ENCODE measurements at regions not wholly inside any gene's neighbourhood (a gene's known extent, or its start where the extent isn't known, plus 50 kb on each side); places are given as distances from the start of the nearest gene placed in this dataset.
"Not testable (repeated sequence)": the region's sequence is repeated elsewhere in the genome, so short reads cannot be mapped to it uniquely, and the experiment has no call there.

GRCh38 chr5:117624201-117624600, 1049.6 kb upstream of the SEMA6A start:
- no peak for DNase-seq (ENCODE audit: low spot score)

DNA sequence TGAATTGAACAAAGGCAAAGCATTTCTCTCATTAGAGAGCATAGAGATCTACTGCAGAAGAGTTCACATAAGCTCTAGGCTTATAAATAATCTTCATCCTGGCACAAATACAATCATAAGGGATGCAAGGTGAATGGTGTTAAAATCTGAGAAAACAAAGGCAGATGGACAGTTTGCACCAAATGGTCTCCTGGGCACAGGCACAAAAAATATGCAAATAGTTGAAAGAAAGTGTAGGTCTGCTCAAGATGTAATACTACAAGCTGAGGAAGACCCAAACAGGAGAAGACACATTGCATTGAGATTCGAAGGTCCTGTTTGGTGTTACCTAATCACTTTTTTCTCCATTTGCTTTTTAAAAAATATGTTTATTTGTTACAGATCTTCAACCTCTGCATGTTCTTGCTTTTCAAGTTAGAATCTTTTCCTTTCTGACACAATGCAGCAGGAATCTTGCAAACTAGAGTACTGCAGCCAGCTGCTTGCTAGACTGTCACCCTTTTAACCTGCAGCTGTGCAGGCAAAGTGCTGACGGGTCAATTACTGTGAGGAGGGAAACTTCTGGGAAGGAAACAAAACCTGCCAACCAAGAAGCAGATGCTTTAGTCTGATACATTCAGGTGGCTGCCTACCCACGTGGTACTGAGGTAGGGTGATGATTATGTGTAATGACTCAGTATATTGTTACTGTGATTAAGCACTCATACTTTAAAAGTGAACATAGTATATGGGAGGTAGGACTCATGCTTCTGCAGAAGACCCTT, 1048.6 kb upstream of the SEMA6A start:
- DNase-seq (ENCODE audit: low spot score), result peak; percentile 2

GRCh38 chr5:117621921-117622320, 1047.3 kb upstream of the SEMA6A start:
- DNase-seq (ENCODE audit: low spot score), result no peak

GRCh38 chr5:117615226-117615625, 1040.6 kb upstream of the SEMA6A start:
- no peak for DNase-seq (ENCODE audit: low spot score)

GRCh38 chr5:117614408-117614807, 1039.8 kb upstream of the SEMA6A start:
- no peak for DNase-seq (ENCODE audit: low spot score)

- no peak for DNase-seq (ENCODE audit: low spot score)
These were observed 1030.2 kb upstream of the SEMA6A start for GRCh38 chr5:117604845-117605244.

- not testable (repeated sequence) for DNase-seq (ENCODE audit: low spot score)
These were observed 1025.2 kb upstream of the SEMA6A start for GRCh38 chr5:117599811-117600210.

GRCh38 chr5:117594166-117594565, 1019.5 kb upstream of the SEMA6A start:
- DNase-seq (ENCODE audit: low spot score), result no peak

GRCh38 chr5:117590944-117591343, 1016.3 kb upstream of the SEMA6A start:
- peak; percentile 32 for DNase-seq (ENCODE audit: low spot score)

DNA sequence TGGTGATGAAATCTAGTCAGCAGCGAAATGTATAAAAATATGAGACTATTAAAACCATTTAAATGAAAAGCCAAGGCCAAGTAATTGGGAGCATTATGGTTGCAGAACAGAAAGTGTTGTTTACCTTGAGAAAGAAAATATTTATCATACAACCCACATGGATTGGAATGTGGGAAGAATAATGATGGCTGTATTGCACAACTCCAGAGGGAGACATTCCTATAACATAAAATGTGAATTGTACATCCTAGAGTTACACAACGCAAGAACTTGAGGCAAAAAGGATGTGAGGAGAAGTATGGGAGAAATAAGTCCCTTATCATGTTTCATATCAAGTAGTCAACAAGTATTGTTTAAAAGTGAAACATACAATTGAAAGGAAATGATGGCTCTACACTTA, 1014.0 kb upstream of the SEMA6A start:
- DNase-seq (ENCODE audit: low spot score), result no peak

DNA sequence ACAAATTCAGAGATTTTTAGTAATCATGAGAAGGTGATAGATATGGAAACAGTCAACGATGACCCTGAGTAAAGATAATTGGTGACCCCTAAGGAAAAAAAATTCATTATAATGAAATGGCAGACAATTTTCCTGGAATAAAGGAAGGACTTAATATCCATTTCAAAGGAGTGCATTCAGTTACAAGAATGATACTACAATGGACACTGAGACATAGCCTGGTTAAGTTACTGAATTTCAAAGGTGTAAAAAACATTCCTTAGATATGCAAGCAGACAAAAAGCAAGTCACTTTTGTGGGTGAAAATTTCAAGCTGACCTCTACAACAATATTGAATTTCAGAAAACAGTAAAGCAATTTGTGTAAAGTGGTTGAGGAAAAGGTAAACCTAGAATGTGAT, 1012.5 kb upstream of the SEMA6A start:
- no peak for DNase-seq (ENCODE audit: low spot score)

DNA sequence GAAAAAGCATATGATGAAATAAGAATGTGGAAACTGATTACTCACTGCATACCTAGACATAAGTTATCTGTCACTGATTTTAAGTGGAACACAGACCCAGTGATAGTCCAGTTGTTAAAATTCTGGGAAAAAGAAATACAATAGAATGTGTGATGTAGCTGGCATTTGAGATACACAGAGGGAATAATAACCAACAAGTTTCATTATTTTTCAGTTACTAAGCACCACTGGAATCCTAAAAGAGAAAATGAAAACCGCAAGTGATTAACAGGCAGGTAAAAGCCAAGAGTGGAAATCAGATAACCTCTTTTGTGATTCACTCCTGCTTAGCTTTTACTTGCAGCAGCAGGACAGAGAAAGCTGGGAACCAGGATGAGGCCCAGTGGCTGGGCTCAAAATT, 994.0 kb upstream of the SEMA6A start:
- no peak for DNase-seq (ENCODE audit: low spot score)

DNA sequence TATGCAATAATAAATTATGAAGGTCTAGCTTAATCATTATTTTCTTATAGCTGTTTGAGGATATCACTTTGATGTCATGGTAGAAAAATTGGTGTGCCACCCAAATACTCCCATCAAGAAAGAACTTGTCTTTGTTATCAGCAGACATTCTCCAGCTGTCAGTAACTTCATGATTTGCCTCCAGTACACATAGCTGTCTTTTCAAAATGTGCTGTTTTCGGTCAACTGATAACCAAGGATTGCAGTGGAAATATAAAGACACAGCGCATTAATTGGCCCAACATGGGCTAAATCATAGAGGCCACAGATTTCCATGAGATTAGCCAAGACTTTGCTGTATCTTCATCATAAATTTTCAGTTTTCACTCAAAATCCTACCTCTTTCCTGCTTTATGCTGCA, 993.5 kb upstream of the SEMA6A start:
- DNase-seq (ENCODE audit: low spot score), result no peak

DNA sequence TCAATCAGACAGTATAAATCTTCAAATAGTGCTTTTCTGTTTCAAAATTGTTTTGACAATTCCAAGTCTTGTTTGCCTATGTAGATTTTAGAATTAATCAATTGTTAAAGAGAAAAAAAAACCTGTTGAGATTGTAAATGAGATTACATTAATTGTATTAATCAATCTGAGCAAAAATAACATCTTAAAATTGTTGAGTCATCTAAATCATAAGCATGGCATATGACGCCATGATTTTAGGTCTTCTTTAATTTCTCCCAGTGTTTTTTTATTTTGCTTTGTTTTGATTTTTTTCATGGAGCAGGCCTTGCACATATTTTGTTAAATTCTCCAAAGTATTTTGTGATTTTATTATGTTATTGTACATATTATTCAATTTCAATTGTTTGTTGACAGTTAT, 988.0 kb upstream of the SEMA6A start:
- no peak for DNase-seq (ENCODE audit: low spot score)

DNA sequence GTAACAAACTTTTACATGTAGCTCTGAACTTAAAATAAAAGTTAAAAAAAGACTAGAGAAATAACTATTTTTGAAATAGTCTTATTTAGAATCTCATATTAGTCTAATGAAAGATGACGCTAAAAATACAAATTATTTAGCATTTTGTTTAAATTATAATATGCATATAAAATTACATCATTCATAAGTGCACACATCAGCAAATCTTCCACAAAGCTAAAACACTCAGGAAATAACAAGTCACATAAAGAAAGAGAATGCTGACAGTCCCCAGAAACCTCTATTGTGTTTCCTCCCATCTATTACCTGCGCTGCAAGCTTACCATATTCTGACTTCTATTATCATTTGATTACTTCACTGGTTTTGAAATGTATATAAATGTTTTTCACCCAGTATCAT, 986.9 kb upstream of the SEMA6A start:
- DNase-seq (ENCODE audit: low spot score), result no peak

DNA sequence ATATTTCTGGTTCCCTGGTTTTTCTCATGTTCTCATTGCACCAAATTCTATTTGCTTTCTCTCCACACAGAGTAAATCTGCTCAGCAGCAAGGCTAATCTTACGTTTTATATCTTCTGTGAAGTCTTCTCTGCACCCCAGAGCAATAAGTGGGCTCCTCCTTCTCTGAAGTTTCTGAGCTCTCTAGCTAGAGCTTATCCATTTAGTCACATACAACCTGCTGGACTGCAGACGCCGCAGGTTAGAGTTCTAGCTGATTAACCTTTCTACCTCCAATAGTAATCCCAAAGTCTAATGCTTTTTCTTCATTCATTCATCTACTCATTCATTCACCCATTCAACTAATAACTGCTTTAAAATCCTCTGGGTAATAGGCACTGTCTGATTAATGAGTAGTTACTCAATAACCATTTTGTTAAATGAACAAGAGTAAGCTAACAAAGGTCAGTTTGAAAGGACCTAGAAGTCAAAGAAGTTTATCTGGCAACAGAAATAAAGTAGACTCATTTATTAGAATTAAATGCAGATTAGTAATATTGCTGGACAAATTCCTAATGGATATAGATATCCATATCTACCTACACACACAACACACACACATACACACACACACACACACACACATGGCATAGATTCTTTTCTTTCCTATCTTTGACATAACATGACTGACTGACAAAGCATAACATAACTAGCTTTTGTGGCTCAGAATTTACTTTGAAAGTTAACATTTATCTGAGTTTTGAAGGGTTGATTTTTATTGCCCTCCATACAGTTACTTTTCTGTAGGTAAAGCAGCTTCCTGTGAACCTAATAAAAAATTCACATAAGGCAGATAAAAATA, 984.6 kb upstream of the SEMA6A start:
- DNase-seq (ENCODE audit: low spot score), result no peak

DNA sequence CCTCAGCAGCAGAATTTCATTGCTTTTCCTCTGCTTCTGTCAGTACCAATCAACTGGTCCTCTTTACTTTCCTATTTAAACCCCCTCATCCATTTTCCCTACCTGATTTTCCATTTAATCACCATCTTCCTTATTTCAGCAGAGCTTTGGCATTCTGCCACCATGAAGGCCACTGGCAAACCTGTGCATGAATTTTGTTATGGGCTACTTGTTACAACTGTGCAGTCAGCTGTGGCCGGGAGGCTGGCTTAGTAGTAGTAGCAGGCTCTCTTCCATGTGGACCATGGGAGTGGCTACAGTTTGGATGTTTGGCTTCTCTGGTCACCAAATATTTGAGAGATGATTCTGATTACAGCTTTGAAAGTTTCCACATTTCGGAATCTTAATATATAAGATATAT, 976.6 kb upstream of the SEMA6A start:
- no peak for DNase-seq (ENCODE audit: low spot score)

DNA sequence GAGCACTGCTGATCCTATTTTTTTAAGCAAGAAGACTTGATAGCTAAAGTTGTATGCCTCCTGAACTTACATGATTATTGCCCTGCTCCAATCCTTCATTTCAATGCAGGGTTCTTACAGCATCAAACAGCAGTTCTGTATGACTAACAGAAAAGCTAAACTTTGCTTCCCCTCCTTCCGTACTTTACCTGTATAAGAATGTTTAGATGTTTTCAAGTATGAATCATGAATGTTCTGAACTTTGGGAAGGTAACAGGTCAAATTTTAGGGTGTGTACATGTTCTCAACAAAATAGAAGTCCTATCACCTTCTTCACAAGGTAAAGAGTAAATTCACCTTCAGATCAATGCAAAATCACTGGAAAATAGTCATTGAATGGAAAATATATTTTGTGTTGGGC, 972.6 kb upstream of the SEMA6A start:
- no peak for DNase-seq (ENCODE audit: low spot score)

DNA sequence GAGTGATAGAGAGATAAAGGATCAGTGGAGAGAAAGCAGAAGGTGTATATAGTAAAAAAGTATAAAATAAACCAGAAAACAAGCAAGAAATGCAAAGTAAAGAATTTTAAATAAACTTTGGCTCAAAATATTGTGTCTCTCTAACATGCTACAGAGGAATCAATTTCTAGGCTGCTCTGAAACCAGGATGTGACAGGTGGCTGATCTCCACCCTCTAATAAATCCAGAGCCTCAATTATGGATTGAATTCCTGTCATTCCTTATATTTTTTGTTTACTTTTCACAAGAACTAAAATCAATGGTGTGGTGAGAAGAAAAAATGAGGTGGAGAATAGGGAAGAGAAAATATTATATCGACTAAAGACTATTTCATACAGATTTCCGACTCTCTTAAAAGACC, 965.1 kb upstream of the SEMA6A start:
- DNase-seq (ENCODE audit: low spot score), result no peak

GRCh38 chr5:117533792-117534191, 959.2 kb upstream of the SEMA6A start:
- DNase-seq (ENCODE audit: low spot score), result no peak

- not testable (repeated sequence) for DNase-seq (ENCODE audit: low spot score)
These were observed 958.5 kb upstream of the SEMA6A start for GRCh38 chr5:117533051-117533670.

- DNase-seq (ENCODE audit: low spot score), result no peak
These were observed 945.4 kb upstream of the SEMA6A start for GRCh38 chr5:117519957-117520500.

- DNase-seq (ENCODE audit: low spot score), result no peak
These were observed 929.7 kb upstream of the SEMA6A start for GRCh38 chr5:117504305-117504704.

Measured in RKO (cell line).